IMR-90 (cell line): ENCODE measurements at regions not wholly inside any gene's neighbourhood (a gene's known extent, or its start where the extent isn't known, plus 50 kb on each side); places are given as distances from the start of the nearest gene placed in this dataset.

Experiments
- ATAC-seq: fragments of 200-7000 bp; cut with Tn5 transposase; 2 replicates; pipeline ENCODE4 v1.9.1; 2020; ENCODE audit warnings: low read depth, mild to moderate bottlenecking, moderate library complexity
- BruUV-seq: library from RNA; stranded (reverse); fragments of 400-500 nt; replicated peaks from 2 replicates; lab custom pipeline; 2021; lab: Mats Ljungman, UMichigan
- CTCF ChIA-PET: fragments of 300-600 bp; formaldehyde crosslinking; extraction: SDS; loops from one replicate; lab custom pipeline; 2021; ENCODE audit warnings: antibody characterized with exemption; lab: Yijun Ruan, JAX
- POLR2A ChIA-PET: fragments of 300-600 bp; sonication (Branson Sonifier 250); formaldehyde crosslinking; loops from one replicate; lab custom pipeline; 2022; ENCODE audit warnings: antibody characterized with exemption; ENCODE audit not compliant: unreplicated experiment; lab: Charles Lee
- DNase-seq: peaks from one replicate; pipeline ENCODE4 v3.0.0; 2013
- H2AFZ ChIP-seq: replicated peaks from 2 replicates; pipeline ENCODE3; 2013; ENCODE audit warnings: low read length, mild to moderate bottlenecking; ENCODE audit not compliant: poor library complexity
- H2AK5ac ChIP-seq: 2 replicates; pipeline ENCODE4 v1.6.1; 2013; ENCODE audit warnings: low read depth, low read length, inconsistent platforms
- H2AK9ac ChIP-seq: replicated peaks from 2 replicates; pipeline ENCODE3; 2013; ENCODE audit warnings: mild to moderate bottlenecking, low read depth, low read length, moderate library complexity; ENCODE audit not compliant: poor library complexity
- H2BK120ac ChIP-seq: 2 replicates; pipeline ENCODE4 v1.6.1; 2013; ENCODE audit warnings: low read depth, low read length, inconsistent platforms
- H2BK15ac ChIP-seq: 3 replicates; pipeline ENCODE4 v1.6.1; 2013; ENCODE audit warnings: low read depth, low read length, inconsistent platforms
- H2BK20ac ChIP-seq: 2 replicates; pipeline ENCODE4 v1.6.1; 2013; ENCODE audit warnings: low read depth, mild to moderate bottlenecking, inconsistent platforms, low read length, moderate library complexity
- H2BK5ac ChIP-seq: 2 replicates; pipeline ENCODE4 v1.6.1; 2013; ENCODE audit warnings: mild to moderate bottlenecking, low read depth, low read length, inconsistent platforms; ENCODE audit not compliant: poor library complexity, severe bottlenecking
- H3K14ac ChIP-seq: replicated peaks from 2 replicates; pipeline ENCODE4 v1.6.1; 2013; ENCODE audit warnings: low read depth, low read length, inconsistent platforms
- H3K18ac ChIP-seq: 2 replicates; pipeline ENCODE4 v1.6.1; 2013; ENCODE audit warnings: low read depth, low read length, control low read depth
- H3K23ac ChIP-seq: 2 replicates; pipeline ENCODE4 v1.6.1; 2013; ENCODE audit warnings: low read depth, low read length, inconsistent platforms
- H3K27ac ChIP-seq: 2 replicates; pipeline ENCODE4 v1.5.1; 2013; ENCODE audit warnings: mild to moderate bottlenecking, control low read depth, low read length; ENCODE audit not compliant: insufficient read depth
- H3K27me3 ChIP-seq: 2 replicates; pipeline ENCODE4 v1.6.1; 2013; ENCODE audit warnings: low read length; ENCODE audit not compliant: control insufficient read depth, insufficient read depth
- H3K36me3 ChIP-seq: 2 replicates; pipeline ENCODE4 v1.6.1; 2013; ENCODE audit warnings: low read length, mixed read lengths; ENCODE audit not compliant: control insufficient read depth, insufficient read depth
- H3K4ac ChIP-seq: 2 replicates; pipeline ENCODE4 v1.6.1; 2013; ENCODE audit warnings: low read depth, low read length, inconsistent platforms
- H3K4me1 ChIP-seq: 2 replicates; pipeline ENCODE4 v1.6.1; 2013; ENCODE audit warnings: low read length, mixed read lengths; ENCODE audit not compliant: control insufficient read depth, insufficient read depth
- H3K4me2 ChIP-seq: 2 replicates; pipeline ENCODE4 v1.6.1; 2013; ENCODE audit warnings: low read depth, mild to moderate bottlenecking, control low read depth, low read length, moderate library complexity
- H3K4me3 ChIP-seq: 2 replicates; pipeline ENCODE4 v1.5.1; 2013; ENCODE audit warnings: low read depth, mild to moderate bottlenecking, control low read depth, low read length, moderate library complexity; ENCODE audit not compliant: insufficient read depth
- H3K56ac ChIP-seq: 2 replicates; pipeline ENCODE4 v1.6.1; 2013; ENCODE audit warnings: low read length, inconsistent platforms; ENCODE audit not compliant: insufficient read depth; ENCODE audit errors: extremely low read depth
- H3K79me1 ChIP-seq, 2 experiments: 2 replicates each; pipeline ENCODE4 v1.6.1; 2013; ENCODE audit warnings: low read length in 2 of 2, inconsistent platforms in 1 of 2, low read depth in 1 of 2
- H3K9ac ChIP-seq: 2 replicates; pipeline ENCODE4 v1.6.1; 2013; ENCODE audit warnings: low read depth, low read length, control low read depth
- H3K9me1 ChIP-seq: 2 replicates; pipeline ENCODE4 v1.6.1; 2013; ENCODE audit warnings: low read length, inconsistent platforms; ENCODE audit not compliant: insufficient read depth
- H3K9me3 ChIP-seq: 2 replicates; pipeline ENCODE4 v1.6.1; 2013; ENCODE audit warnings: low read length; ENCODE audit not compliant: control insufficient read depth, insufficient read depth
- H4K20me1 ChIP-seq: 2 replicates; pipeline ENCODE4 v1.6.1; 2013; ENCODE audit warnings: low read length, inconsistent platforms; ENCODE audit not compliant: insufficient read depth
- H4K5ac ChIP-seq: 2 replicates; pipeline ENCODE4 v1.6.1; 2013; ENCODE audit warnings: mild to moderate bottlenecking, low read depth, low read length, control low read depth
- H4K8ac ChIP-seq, 2 experiments: 2 replicates each; pipeline ENCODE4 v1.6.1; 2013; ENCODE audit warnings: low read depth in 2 of 2, low read length in 2 of 2, control low read depth in 1 of 2, inconsistent platforms in 1 of 2
- H4K91ac ChIP-seq: 2 replicates; pipeline ENCODE4 v1.6.1; 2013; ENCODE audit warnings: low read depth, low read length, inconsistent platforms; ENCODE audit not compliant: insufficient read depth
- CEBPB ChIP-seq: IDR thresholded peaks from 2 replicates; pipeline ENCODE4 v1.6.1; 2012; ENCODE audit warnings: low read depth, low read length, improper control_type of control experiment
- MAZ ChIP-seq: IDR thresholded peaks from 2 replicates; pipeline ENCODE4 v1.6.1; 2012; ENCODE audit warnings: low read depth, mild to moderate bottlenecking, low read length, improper control_type of control experiment, moderate library complexity, borderline replicate concordance
- POLR2A ChIP-seq: IDR thresholded peaks from 2 replicates; pipeline ENCODE4 v1.6.1; 2012; ENCODE audit warnings: mild to moderate bottlenecking, low read depth, low read length
- WGBS, 2 experiments: methylation state at CpG; one replicate each; pipeline versions ENCODE4 v1.1.5 to v1.1.7; 2013; ENCODE audit warnings: missing lambda C conversion rate in 2 of 2; ENCODE audit not compliant: insufficient read length in 1 of 2; ENCODE audit errors: extremely low coverage in 2 of 2; 5-methylcytosine and 5-hydroxymethylcytosine counted together
- dilution Hi-C: fragments of 300-500 bp; cut with HindIII; formaldehyde crosslinking; loops from one replicate; pipeline ENCODE4 v1.14.3; 2018; ENCODE audit warnings: low sequenced_read_pairs; ENCODE audit not compliant: unreplicated experiment
- in situ Hi-C: fragments of 300-500 bp; cut with MboI; formaldehyde crosslinking; loops from 3 replicates; pipeline ENCODE4 v1.14.3; 2019; ENCODE audit warnings: low sequenced_read_pairs, inconsistent platforms, mixed read lengths
- intact Hi-C: fragments of 100-400 bp; cut with micrococcal nuclease; formaldehyde crosslinking; loops from 2 replicates; pipeline ENCODE4 v1.10.0; 2022

DNA sequence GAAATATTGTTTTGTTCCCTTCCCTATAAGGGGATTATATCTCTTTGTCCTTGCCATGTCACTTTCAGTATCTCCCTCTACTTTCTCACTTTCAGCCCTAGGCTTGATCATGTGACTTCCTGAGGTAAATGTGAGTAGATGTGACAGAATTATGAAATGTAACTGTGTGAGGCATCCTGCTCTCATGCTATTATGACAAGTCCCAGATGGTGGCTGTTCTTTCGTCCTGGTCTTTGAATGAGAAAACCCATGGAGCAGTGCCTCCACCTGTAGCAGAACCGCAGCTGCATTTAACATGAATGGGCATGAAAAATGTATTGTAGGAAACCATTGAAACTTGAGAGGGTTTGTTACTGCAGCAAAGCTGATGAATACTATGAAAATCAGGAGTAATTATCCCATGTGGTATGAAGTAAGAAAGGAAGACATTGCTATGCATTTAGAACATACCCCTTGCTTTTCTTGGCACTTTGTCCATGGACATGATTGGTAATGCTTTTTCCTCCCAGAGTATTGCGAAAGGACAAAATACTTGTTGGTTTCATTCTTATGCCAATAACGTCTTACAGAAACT lies 202.2 kb upstream of the GPRIN3 start:
- Histone ChIP-seq H2AFZ (no peak overlapping the region), H2BK15ac (no peak overlapping the region), H4K8ac (no peak overlapping the region), H3K9me1 (no peaks in the 10 kb centered on the region), H3K4me2 (no peak overlapping the region), H3K23ac (no peak overlapping the region), H4K5ac (peak overlapping the region; percentile 20), H3K36me3 (no peaks in the 10 kb centered on the region), H4K20me1 (no peaks in the 10 kb centered on the region), H3K9me3 (no peaks in the 10 kb centered on the region), H2BK5ac (peak overlapping the region; percentile 9), H3K79me1 (no peaks in the 10 kb centered on the region), H3K4ac (no peak overlapping the region), H3K56ac (no peak overlapping the region), H2BK120ac (no peak overlapping the region), H3K4me3 (no peak overlapping the region), H3K18ac (peak overlapping the region; percentile 68; the same call in 1 of the 2 replicates), H3K4me1 (peaks cover 5% of the 10 kb centered on the region), H2BK20ac (no peak overlapping the region), H3K14ac (no peak overlapping the region), H3K9ac (no peak overlapping the region), H3K27me3 (peaks cover 1% of the 10 kb centered on the region; the same call in 1 of the 2 replicates), H2AK9ac (no peak overlapping the region), H4K91ac (no peak overlapping the region), H3K27ac (no peak overlapping the region), H2AK5ac (no peak overlapping the region)
- ATAC-seq = peak; percentile 50
- in situ Hi-C loops (no loop called here), intact Hi-C loops (no loop called here), dilution Hi-C loops (no loop called here)
- CTCF ChIA-PET = interaction anchor here (1.4 kb wide), 1 partner anchor 27 kb away, joined by 4 read pairs; no protein-coding TSS in a partner anchor
- BruUV-seq = no TSS peak
- TF ChIP-seq CEBPB (peak; percentile 92), MAZ (no peak), POLR2A (no peak)
- POLR2A ChIA-PET = no interaction called here
- DNase-seq = peak; percentile 84
- WGBS, 2 experiments = 100% methylated on average over 1 of the region's 4 CpGs; no CpG with 5 or more reads in 1 of the 2 experiments
